Stimulated activated CD4-positive, alpha-beta T cell treated with anti-CD3 and anti-CD28 coated beads, TNF-alpha, amount 100 ng/mL, for 1 hour (primary cell): ENCODE measurements at regions not wholly inside any gene's neighbourhood (a gene's known extent, or its start where the extent isn't known, plus 50 kb on each side); places are given as distances from the start of the nearest gene placed in this dataset.

Experiments used
- DNase-seq, 3 donors: peaks; one replicate each; pipeline ENCODE4 v3.0.0-alpha.2; 2020; ENCODE audit warnings: low read depth in 3 of 3, low spot score in 1 of 3

DNA sequence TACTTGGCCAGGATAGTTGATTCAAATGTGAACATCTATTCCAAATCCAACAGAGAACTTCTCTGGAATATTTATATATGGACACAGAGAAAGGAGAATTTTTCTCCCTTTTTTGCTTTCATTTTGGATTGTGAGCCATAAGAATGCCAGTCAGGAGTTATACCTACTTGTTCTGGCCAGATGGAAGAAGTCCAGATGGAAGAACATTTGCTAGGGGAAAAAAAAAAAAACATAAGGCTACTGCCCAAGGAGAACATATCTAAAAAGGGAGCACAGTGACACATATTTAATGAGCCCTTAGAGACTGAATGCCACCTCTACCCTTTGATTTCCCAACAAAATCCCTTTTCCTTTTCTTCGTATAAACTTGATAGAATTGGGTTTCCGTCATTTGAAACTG lies 61.7 kb upstream of the PPP2R2B start:
- DNase-seq: no peak

DNA sequence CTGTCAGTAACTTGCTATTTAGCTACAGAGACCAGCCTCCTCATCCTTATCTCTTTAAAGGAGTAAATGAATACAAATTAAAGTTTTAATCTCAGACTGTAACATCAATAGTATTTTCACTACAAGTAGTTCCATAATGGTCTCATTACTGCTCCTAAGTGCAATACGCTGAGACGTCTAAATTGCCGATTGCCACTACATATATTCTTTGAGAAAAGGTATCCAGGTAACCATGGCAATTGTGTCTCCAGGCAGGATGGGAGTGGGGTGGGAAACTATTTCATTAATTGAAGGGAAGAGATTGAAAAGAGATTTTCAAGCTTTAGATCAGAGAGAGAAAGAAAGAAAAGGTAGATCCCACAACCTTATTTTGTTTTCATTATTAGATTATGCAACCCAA lies 65.5 kb upstream of the PPP2R2B start:
- DNase-seq: no peak

DNA sequence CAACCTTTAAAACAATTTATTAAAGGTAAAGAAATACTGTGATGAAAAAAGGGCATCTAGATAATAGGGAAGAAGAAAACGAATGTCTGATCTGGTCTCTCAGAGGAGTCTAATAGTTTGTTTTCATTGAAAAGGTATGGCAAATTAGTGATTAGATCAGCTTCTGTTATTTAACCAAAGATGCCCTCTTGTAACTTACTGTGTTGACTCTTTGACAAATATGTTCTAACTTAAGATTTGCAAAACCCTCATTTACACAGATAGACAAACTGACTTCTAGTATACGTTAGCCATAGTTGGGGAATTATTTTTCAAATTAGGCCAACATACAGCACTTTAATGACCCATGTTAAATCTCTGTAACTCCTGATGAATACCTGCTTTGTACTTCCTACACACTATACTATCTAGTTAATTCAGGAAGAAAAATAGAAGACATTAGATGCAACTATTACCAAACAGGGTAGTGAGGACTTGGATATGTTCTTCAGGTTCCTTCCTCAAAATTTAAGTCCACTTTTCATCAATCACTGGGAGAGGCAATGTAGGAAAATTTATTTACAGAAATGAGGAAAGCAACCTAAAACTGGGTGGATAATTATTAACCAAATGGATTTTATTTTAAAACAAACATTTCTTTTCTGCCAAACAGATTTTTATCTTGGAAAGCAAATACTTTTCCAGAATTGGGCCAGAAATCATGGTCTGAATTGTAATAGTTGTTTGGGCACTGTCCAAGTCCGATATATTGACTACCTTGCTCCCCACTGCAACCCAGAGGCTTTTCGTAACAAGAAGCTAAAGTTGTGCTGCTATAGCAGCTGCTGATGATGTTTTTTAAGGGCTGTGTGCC lies 66.4 kb upstream of the PPP2R2B start:
- no peak for DNase-seq

DNA sequence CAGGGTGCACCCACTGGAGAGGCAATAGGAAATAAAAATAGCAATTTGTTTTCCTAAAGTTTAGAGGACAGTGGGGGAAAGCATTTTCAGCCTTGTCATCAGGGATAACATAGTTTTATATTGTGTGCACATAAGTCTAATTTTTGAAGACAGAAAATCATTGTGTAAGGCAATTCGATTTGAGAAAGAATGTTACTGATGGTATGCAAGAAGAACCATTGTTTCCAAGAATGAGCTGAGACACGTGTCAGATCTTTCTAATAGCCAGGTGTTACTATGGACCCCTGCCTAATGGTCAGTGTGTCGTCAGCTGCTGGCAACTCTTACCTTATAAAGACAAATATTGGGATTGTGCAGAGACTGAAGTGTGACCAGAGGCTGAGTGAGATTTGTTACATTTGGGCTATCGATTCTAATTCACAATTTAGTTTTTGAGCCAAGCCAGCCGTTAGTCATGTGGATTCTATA lies 67.1 kb upstream of the PPP2R2B start:
- DNase-seq: no peak

DNA sequence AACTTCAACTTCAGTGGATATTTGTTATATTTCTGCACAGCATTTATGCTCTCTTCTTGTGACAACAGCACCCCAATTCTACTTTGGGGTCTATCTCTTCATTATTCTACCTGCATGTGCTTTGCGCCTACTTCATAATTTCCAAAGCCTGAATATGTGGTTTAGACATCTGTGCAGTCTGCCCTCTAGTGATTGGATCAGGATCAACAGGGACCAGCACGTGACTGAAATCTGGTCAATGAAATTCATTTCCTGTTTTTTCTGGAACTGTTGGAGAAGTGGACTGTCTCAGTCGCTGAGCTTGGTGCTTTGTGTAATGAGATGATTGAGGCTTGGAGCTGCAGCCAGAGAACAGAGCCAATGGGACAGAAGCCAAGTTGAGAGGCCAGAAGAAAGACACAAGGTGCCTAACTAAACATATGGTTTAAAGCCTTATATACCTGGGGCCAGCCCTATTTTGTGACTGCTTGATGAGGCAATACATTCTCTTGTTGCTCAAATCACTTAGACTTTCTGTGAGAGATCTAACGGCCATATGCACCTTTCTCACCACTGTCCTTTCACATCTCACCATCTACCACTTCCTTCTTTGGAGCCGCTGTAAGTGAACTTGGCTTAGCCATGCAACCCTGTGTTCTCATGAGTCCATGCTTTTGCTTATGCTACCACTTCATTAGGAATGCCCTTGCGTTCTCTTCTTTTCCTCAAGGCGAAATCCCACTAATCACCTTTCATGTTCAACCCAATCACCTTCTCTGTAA lies 68.8 kb upstream of the PPP2R2B start:
- DNase-seq: no peak

DNA sequence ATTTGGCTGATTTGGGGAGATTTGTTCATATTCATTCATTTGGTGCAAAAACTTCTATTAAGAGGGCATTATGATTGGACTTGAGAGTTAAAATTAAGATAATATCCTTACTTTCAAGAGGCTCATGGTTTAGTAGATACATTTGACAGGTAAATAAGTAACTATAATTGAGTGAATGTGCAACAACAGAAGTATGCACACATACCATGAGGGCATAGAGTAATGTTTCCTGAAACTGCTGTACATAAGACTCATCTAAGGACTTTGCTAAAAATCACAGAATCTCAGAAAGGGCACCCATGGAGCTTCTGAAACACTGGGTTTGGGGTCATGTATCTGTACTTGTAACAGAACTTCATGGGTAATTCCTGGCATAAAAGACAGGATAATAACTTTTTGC lies 70.1 kb upstream of the PPP2R2B start:
- no peak for DNase-seq

DNA sequence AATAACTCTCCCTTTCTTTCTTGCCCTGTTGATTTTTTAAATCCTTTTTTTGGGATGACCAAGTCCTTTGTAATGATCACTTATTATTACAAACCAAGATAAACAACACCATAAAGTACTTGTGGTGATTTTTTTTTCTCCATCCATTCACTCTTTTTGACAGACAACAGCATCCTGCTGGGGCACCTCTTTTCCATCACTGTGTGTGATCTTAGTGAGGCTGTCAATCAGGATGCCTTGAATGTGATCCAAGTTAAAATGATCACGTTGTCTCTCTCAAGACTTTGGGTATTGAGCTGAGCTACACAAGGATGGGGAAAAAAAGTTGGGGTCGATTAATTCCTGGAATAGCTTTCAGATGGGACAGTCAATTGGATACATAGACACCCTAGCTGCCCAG lies 73.6 kb upstream of the PPP2R2B start:
- DNase-seq: no peak

DNA sequence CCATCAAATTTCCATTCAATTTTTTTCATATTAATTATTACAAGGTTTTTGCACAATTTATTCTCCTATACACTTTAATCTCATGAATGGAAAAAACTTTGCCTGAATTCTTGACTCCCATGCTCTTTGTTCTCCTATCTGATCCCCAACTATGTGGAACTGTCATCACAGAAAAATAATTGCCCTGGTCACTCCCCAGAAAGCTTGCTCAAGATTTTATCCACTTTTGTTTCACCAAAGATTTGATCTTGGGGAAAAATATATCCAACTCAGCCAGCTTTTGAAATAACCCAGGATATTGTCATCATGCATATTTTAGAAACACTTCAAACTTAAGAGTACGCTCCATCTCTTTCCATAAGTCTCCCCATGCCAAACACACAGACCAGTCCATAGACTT lies 77.7 kb upstream of the PPP2R2B start:
- DNase-seq: no peak

DNA sequence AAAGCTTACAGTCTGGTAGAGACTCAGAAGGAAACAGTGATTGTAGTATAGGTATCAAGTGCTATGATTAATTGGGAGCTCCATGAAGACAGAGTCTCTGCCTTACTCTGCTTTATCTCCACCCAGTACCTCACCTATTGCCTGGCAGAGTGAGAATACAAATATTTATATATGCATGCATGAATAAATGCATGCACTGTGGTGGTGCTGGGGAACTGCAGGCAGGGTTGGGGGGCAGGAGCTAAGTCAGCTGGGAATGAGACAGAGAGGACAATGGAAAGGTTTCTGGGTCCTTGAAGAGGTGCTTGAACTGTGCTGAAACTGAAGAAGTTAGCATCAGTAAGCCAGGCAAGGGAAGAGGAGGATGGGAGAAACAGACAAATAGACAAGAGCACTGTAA lies 80.8 kb upstream of the PPP2R2B start:
- DNase-seq: no peak

DNA sequence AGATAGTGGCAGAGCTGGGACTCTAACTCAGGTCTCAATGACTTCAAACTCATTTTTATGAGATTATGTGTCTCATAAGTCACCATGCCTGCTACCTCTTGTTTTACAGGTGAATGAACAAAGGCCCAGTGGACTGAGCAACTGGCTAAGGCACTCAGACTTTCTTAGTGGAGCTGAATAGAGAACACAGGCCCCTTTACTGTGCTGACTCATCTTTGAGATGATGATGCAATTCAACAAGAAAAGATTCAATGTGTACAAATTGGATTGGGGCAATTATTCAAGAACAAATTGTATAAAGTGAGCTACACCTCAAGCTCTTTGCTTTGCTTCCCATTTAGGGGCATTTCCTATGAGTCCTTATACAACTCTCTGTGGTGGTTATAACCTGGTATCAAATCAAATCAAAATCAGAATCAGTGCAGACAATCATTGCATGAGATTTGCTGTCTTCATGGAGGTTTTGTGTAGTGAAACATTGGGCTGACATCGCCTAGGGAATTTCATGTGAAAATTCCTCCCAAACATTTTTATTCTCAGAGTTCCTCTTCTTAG lies 84.3 kb upstream of the PPP2R2B start:
- DNase-seq: no peak

DNA sequence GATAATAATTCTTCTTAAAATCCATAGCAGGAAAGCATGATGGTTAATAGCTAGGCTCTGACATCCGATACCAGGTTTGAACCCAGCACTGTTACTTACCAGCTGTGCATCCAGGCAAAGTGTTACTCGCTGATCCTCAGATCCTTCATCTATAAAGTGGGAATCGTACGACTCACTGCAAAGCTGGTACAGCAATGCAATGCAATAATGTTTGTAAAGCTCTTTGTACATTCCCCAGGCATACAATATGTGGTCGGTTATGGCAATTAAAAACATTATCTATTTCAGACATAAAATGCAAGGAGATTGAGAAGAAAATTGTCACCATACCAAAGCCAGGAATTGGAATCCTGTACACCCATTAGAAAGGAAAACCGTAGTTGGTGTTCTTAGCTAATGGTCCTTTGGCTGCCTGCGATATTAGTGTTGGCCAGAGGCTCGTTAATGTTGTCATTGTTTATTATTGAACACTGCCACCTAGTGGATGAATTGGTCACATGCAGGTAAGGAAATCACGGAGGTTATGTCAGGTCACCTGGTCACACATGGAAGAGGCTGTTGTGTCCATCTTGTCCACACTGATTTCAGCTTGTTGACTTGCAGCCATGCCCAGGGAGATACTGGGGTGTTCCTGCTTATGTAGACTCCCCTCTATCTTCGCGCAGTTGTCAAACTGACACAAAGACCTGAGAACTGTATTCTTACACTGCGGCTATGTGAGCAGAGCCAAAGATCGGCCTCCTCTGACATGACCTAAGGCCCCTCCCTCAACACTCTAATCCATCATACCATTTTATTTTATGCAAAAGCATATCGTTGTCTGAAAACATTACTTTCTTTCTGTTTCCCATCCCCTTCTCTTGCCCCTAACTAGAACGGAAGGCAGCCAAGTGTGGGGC lies 87.5 kb upstream of the PPP2R2B start:
- peak in 2 of 3 donors; percentile 2 to 19 for DNase-seq

DNA sequence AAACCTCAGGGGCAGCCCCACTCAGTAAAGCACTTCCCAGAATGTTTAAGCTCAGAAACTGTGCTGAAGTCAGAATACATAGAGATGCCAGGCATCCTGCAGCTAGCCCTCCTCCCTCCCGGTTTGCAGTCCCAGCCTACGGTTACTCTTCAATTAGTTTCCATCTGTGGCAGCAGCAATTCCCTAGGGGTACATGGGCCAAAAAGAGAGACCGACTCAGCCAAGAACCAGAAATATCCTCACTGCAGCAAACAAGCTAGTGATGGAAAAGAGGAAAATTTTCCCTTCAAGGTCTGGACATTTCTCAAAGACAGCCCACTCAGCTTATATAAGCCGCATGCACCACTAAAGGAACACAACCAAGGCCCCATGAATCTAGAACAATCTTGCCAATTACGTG lies 89.1 kb upstream of the PPP2R2B start:
- no peak for DNase-seq

DNA sequence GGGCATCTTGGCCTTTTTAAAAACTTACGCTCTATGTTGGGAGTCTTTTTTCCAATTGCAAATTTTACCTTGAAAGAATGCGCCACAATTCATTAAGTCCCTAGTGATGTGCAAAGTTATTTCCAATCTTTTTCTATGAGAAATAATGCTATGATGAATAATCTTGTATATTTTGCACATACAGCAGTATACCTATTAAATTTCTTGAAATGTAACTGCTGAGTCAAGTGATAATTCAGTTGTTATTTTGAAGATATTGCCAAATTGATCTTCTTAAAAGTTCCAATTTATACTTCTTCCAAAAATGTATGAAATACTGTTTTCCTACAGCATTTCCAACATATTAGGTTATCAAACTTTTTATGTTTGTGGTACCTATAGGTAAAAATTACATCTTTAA lies 92.8 kb upstream of the PPP2R2B start:
- DNase-seq: no peak

DNA sequence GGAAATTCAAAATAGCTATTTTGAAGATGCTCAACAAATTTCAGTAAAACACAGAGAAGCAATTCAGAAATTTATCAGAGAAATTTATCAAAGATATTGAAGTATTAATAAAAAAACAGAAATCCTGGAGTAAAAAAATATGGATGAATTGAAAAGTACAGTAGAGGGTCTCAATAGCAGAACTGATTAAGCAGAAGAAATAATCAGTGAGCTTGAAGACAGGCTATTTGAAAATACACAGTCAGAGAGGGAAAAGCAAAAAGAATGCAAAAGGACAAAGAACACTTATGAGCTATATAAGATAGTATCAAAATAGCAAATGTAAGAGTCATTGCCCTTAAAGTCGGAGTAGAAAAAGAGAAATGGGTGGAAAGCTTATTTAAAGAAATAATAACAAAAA lies 107.9 kb upstream of the PPP2R2B start:
- no peak for DNase-seq

DNA sequence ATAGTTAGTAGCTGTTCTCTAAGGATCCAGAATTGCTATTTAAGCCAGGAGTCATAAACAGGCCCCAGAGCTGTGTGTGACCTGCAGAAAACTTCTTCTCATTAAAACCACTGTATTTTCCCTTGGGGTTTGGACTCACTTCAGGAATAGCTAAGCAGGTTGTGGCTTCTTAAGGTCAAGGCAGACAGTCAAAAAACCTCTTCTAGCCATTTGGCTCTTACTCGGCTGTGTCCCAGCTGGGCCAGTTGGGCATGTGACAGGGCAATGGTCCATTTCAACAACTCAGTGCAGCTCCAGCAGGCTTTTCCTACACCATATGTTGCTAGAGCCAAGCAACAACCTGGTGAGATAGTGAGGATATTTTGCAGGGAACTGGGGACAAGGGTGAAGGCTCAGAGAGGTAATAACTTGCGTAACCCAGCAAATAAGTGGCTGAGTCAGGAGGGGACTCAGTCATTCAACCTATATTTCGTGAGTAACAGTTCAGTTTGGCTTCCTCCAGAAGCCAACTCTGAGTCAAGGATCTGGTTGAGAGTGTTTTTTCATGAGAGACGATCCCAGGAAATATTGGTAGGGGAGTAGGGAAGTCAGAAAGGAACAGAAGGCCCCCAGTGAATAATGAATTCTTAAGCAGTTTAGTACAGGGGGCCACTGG lies 115.4 kb upstream of the PPP2R2B start:
- DNase-seq: no peak

DNA sequence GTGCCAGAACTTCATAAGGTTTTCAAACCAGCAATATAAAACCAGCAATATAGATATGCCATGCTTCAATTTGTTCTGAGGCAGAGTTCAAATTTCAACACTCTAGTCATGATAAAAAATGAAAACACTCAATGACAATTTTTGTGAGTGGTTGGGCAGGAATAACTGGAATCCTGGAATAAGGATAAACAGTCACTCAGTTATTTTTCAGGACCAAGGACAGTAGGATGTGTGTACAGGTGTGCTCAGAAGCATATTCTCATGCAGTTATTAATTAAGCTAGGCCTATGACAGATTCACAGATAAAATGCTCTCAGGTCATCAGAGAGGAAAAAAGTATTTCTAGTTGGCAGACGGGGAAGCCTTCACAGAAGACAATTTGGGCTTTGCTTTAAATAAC lies 117.3 kb upstream of the PPP2R2B start:
- no peak for DNase-seq

DNA sequence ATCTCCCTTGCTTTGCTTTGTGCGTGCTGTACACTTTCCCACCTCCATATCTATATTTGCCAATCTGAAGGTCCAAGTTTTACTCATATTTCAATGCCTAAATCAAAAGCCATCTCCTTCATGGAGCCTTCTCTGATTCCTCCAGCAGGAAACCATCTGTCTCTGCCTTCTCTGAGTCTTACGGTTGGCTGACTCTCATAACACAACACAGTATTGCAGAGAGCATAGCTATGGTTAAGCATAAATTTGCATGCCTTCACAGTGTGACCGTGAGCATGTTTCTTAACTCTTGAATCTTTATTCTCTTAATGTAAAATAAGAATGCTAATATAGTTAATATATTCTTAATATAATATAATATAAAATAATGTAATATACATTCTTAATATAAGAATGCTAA lies 136.8 kb upstream of the PPP2R2B start:
- DNase-seq: no peak

DNA sequence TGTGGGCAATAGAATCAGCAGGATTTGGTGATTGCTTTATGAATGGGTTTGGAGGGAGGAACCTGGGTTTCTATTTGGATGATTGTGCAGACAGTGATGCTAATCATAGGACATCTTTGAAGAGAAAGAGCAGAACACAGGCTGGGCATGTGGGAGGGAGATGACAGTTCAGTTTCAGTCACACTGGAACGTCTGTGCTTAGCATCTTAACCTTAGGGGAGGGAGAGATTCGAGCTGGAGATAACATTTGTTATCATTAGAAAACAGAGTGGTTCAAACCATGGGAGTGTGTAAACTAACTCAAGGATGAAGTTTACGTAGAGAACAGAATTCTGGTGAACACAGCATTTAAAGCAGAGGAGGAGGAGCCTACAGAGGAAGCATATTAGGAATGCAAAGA lies 138.6 kb upstream of the PPP2R2B start:
- DNase-seq: no peak

DNA sequence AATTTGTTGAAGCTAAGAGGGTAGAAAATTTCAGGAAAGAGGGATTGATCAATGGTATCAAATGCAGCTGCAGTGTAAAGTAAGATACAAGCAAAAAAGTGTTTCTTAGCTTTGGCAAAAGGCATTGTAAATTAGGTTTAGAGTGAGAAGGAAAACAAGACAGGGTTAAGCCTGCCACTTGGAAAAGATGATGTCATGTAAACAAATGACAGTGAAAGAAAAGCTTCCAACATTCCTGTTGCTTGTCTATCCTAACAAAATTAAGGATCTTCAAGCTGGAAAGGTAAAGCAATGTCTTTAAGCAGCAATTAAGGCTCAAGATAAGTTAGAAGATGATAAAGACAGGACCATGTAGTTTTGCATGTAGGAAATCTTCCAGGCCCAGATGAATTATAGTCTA lies 139.1 kb upstream of the PPP2R2B start:
- no peak for DNase-seq

DNA sequence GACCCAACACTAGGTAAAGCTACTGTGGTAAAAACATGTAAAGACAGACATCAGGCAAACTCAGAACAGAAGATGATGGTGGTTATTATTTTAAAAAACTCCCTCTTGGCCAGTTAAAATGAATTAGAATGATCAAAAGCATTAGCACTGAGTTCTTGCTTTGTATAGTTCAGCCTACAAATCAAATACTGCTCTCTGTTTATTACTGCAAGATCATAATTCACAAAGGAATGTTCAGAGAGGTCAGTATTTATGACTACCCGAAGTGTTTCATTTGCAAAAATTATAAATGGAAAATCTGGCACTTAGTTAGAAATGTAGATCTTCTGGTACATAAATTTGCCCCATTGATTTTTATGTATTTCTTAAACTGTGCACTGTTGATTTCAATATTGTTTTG lies 140.3 kb upstream of the PPP2R2B start:
- no peak for DNase-seq
